SK-N-SH (cell line): ENCODE measurements at regions not wholly inside any gene's neighbourhood (a gene's known extent, or its start where the extent isn't known, plus 50 kb on each side); places are given as distances from the start of the nearest gene placed in this dataset.

ENCODE experiments used
- CTCF ChIA-PET: fragments of 300-600, 350-600 bp; formaldehyde crosslinking; extraction: SDS; loops from one replicate; lab custom pipeline; 2021; lab: Yijun Ruan, JAX
- POLR2A ChIA-PET: fragments of 350-600 bp; sonication (Branson Sonifier 250); formaldehyde crosslinking; extraction: SDS; loops from one replicate; lab custom pipeline; 2020; ENCODE audit warnings: antibody characterized with exemption, inconsistent platforms; lab: Yijun Ruan, JAX
- DNase-seq: peaks from one replicate; pipeline ENCODE4 v3.0.0; 2012
- H2AFZ ChIP-seq: fragments of 200-600 bp; sonication (generic); 2 replicates; pipeline ENCODE4 v1.8.1; 2016; ENCODE audit warnings: antibody characterized with exemption, mild to moderate bottlenecking, low read depth
- H3F3A ChIP-seq: fragments of 200-600 bp; sonication (generic); replicated peaks from 2 replicates; pipeline ENCODE3; 2016; ENCODE audit warnings: antibody characterized with exemption, mild to moderate bottlenecking; ENCODE audit not compliant: insufficient read depth
- H3K27ac ChIP-seq, 2 experiments: fragments of 200-500 bp in 1 of 2; fragments of 200-600 bp in 1 of 2; sonication (Bioruptor generic) in 1 of 2; sonication (generic), shearing (Covaris generic) in 1 of 2; 2 replicates each; pipeline versions ENCODE4 v1.5.1 to v1.6.1; 2014 to 2016; ENCODE audit warnings: low read depth in 2 of 2, inconsistent platforms in 1 of 2, low read length in 1 of 2, mild to moderate bottlenecking in 1 of 2, mixed read lengths in 1 of 2
- H3K27me3 ChIP-seq: fragments of 200-600 bp; sonication (generic), shearing (Covaris generic); 2 replicates; pipeline ENCODE4 v1.6.1; 2016; ENCODE audit warnings: mixed run types; ENCODE audit not compliant: insufficient read depth
- H3K36me3 ChIP-seq, 2 experiments: fragments of 200-500 bp in 1 of 2; fragments of 200-600 bp in 1 of 2; sonication (Bioruptor generic) in 1 of 2; sonication (generic) in 1 of 2; replicated peaks in 1 of 2; 2 replicates each; pipeline versions ENCODE3 to v1.5.1; 2014 to 2016; ENCODE audit warnings: low read length in 1 of 2, mild to moderate bottlenecking in 1 of 2; ENCODE audit not compliant: insufficient read depth in 2 of 2, control insufficient read depth in 1 of 2
- H3K4me1 ChIP-seq, 2 experiments: fragments of 200-500 bp in 1 of 2; fragments of 200-600 bp in 1 of 2; sonication (Bioruptor generic) in 1 of 2; sonication (generic), shearing (Covaris generic) in 1 of 2; 2 replicates each; pipeline versions ENCODE4 v1.5.1 to v1.6.1; 2014 to 2016; ENCODE audit warnings: low read depth in 1 of 2, low read length in 1 of 2, mixed run types in 1 of 2; ENCODE audit not compliant: insufficient read depth in 2 of 2, control insufficient read depth in 1 of 2
- H3K4me2 ChIP-seq: fragments of 200-600 bp; sonication (generic), shearing (Covaris generic); 2 replicates; pipeline ENCODE4 v1.6.1; 2017; ENCODE audit warnings: mixed run types
- H3K4me3 ChIP-seq, 2 experiments: fragments of 200-500 bp in 1 of 2; fragments of 200-600 bp in 1 of 2; sonication (Bioruptor generic) in 1 of 2; sonication (generic), shearing (Covaris generic) in 1 of 2; 2 replicates each; pipeline versions ENCODE4 v1.5.1 to v1.8.1; 2014 to 2016; ENCODE audit warnings: low read depth in 2 of 2, inconsistent platforms in 1 of 2, low read length in 1 of 2, mild to moderate bottlenecking in 1 of 2, mixed read lengths in 1 of 2, moderate library complexity in 1 of 2
- H3K79me2 ChIP-seq: fragments of 200-600 bp; sonication (generic); 2 replicates; pipeline ENCODE4 v1.8.1; 2017; ENCODE audit warnings: mild to moderate bottlenecking; ENCODE audit not compliant: insufficient read depth
- H3K9ac ChIP-seq: fragments of 200-600 bp; sonication (generic); 2 replicates; pipeline ENCODE4 v1.6.1; 2017; ENCODE audit warnings: mixed run types
- H3K9me2 ChIP-seq: fragments of 200-600 bp; sonication (generic); 2 replicates; pipeline ENCODE4 v1.6.1; 2017; ENCODE audit warnings: mixed run types
- H3K9me3 ChIP-seq: fragments of 200-600 bp; sonication (generic); 2 replicates; pipeline ENCODE4 v1.6.1; 2017; ENCODE audit warnings: mixed run types, mild to moderate bottlenecking, moderate library complexity
- H4K20me1 ChIP-seq: fragments of 200-600 bp; sonication (generic); 2 replicates; pipeline ENCODE4 v1.6.1; 2017; ENCODE audit warnings: mild to moderate bottlenecking, mixed run types; ENCODE audit not compliant: insufficient read depth
- EP300 ChIP-seq, 2 experiments: IDR thresholded peaks; 2 replicates each; pipeline versions ENCODE4 v1.4.0 to v1.6.1; 2012; ENCODE audit warnings: borderline replicate concordance in 1 of 2, low read depth in 1 of 2, low read length in 1 of 2
- FOXJ3 ChIP-seq: sonication (generic); formaldehyde crosslinking; IDR thresholded peaks from 2 replicates; pipeline ENCODE4 v1.5.1; 2020; ENCODE audit warnings: mild to moderate bottlenecking, missing genetic modification reagents
- GATA2 ChIP-seq: sonication (generic); formaldehyde crosslinking; IDR thresholded peaks from 2 replicates; pipeline ENCODE4 v1.5.0; 2020; ENCODE audit warnings: mild to moderate bottlenecking, missing genetic modification reagents
- JUND ChIP-seq: IDR thresholded peaks from 2 replicates; pipeline ENCODE4 v1.4.0; 2012
- MEF2A ChIP-seq: IDR thresholded peaks from 2 replicates; pipeline ENCODE4 v1.4.0; 2012; ENCODE audit warnings: low read depth, borderline replicate concordance
- MXI1 ChIP-seq: IDR thresholded peaks from 2 replicates; pipeline ENCODE4 v1.6.1; 2012; ENCODE audit warnings: mild to moderate bottlenecking, low read depth, low read length, improper control_type of control experiment
- NFIC ChIP-seq: IDR thresholded peaks from 2 replicates; pipeline ENCODE4 v1.4.0; 2012; ENCODE audit warnings: borderline replicate concordance
- NRF1 ChIP-seq: IDR thresholded peaks from 2 replicates; pipeline ENCODE4 v1.6.1; 2012; ENCODE audit warnings: low read depth, mild to moderate bottlenecking, low read length
- POLR2AphosphoS5 ChIP-seq: IDR thresholded peaks from 2 replicates; pipeline ENCODE4 v1.6.1; 2012; ENCODE audit warnings: low read depth, low read length
- RAD21 ChIP-seq: IDR thresholded peaks from 2 replicates; pipeline ENCODE4 v1.6.1; 2012; ENCODE audit warnings: mild to moderate bottlenecking, low read length
- RFX5 ChIP-seq: IDR thresholded peaks from 2 replicates; pipeline ENCODE4 v1.6.1; 2012; ENCODE audit warnings: mild to moderate bottlenecking, improper control_type of control experiment, low read length
- SIN3A ChIP-seq: IDR thresholded peaks from 2 replicates; pipeline ENCODE4 v1.6.1; 2012; ENCODE audit warnings: low read depth, mild to moderate bottlenecking, low read length, moderate library complexity, borderline replicate concordance
- TAF1 ChIP-seq: IDR thresholded peaks from 2 replicates; pipeline ENCODE4 v1.6.1; 2012; ENCODE audit warnings: low read depth, mild to moderate bottlenecking, low read length, moderate library complexity, borderline replicate concordance
- WGBS: methylation state at CpG from one replicate; pipeline ENCODE4 v1.1.6; 2017; ENCODE audit warnings: low lambda C conversion rate; 5-methylcytosine and 5-hydroxymethylcytosine counted together
- TF ChIP-seq, protein P1 (sequence below): IDR thresholded peaks from 2 replicates; pipeline ENCODE4 v1.6.1; 2012; ENCODE audit warnings: mild to moderate bottlenecking, low read depth, low read length, moderate library complexity
- TF ChIP-seq, protein P2 (sequence below): IDR thresholded peaks from 2 replicates; pipeline ENCODE4 v1.4.0; 2012; ENCODE audit warnings: low read depth
- TF ChIP-seq, protein P3 (sequence below): IDR thresholded peaks from 2 replicates; pipeline ENCODE4 v1.4.0; 2012; ENCODE audit warnings: low read depth, borderline replicate concordance
- TF ChIP-seq, protein P4 (sequence below): fragments of 200-600 bp; sonication (generic); IDR thresholded peaks from 2 replicates; pipeline ENCODE4 v1.6.1; 2017; ENCODE audit warnings: antibody characterized with exemption, mild to moderate bottlenecking, moderate library complexity
- TF ChIP-seq, protein P5 (sequence below): IDR thresholded peaks from 2 replicates; pipeline ENCODE4; 2012

DNA sequence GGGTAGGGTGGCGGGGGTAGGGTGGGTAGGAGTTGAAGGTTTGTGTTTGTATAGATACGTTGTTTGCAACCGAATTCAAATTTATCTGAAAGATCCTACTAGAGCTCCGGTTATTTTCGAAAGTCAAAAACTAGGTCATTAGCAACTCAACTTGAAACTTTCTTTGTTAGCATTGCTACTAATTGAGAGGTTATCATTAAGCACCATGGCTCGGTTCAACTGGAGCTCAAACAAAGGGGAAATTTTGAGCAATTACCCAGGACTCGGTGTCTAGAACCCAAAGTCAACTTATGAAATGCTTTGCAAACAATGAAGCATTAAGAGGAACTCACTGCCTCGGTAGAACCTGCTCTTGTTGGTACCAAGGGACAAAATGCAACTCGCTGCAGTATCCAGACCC lies 207.7 kb downstream of the BCAT1 start:
- no peaks in the 10 kb centered on the region for H3K36me3 ChIP-seq
- no peaks in the 10 kb centered on the region for H3K27me3 ChIP-seq
- WGBS, result 79% methylated on average over 9 of the region's 9 CpGs
- no peaks in the 10 kb centered on the region for H3K9me2 ChIP-seq
- H3K79me2 ChIP-seq, result no peaks in the 10 kb centered on the region
- H3K9ac ChIP-seq, result no peak overlapping the region
- H3K4me1 ChIP-seq, result no peaks in the 10 kb centered on the region
- no peak for TF ChIP-seq MEF2A
- TF ChIP-seq, protein P1, sequence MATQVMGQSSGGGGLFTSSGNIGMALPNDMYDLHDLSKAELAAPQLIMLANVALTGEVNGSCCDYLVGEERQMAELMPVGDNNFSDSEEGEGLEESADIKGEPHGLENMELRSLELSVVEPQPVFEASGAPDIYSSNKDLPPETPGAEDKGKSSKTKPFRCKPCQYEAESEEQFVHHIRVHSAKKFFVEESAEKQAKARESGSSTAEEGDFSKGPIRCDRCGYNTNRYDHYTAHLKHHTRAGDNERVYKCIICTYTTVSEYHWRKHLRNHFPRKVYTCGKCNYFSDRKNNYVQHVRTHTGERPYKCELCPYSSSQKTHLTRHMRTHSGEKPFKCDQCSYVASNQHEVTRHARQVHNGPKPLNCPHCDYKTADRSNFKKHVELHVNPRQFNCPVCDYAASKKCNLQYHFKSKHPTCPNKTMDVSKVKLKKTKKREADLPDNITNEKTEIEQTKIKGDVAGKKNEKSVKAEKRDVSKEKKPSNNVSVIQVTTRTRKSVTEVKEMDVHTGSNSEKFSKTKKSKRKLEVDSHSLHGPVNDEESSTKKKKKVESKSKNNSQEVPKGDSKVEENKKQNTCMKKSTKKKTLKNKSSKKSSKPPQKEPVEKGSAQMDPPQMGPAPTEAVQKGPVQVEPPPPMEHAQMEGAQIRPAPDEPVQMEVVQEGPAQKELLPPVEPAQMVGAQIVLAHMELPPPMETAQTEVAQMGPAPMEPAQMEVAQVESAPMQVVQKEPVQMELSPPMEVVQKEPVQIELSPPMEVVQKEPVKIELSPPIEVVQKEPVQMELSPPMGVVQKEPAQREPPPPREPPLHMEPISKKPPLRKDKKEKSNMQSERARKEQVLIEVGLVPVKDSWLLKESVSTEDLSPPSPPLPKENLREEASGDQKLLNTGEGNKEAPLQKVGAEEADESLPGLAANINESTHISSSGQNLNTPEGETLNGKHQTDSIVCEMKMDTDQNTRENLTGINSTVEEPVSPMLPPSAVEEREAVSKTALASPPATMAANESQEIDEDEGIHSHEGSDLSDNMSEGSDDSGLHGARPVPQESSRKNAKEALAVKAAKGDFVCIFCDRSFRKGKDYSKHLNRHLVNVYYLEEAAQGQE, result no peak
- TF ChIP-seq GATA2, result no peak
- no peak for TF ChIP-seq MXI1
- TF ChIP-seq RAD21, result no peak
- TF ChIP-seq FOXJ3 (CRISPR knock-in tag), result no peak
- no peak for TF ChIP-seq TAF1
- TF ChIP-seq NFIC, result no peak
- TF ChIP-seq RFX5, result no peak
- TF ChIP-seq, protein P2, sequence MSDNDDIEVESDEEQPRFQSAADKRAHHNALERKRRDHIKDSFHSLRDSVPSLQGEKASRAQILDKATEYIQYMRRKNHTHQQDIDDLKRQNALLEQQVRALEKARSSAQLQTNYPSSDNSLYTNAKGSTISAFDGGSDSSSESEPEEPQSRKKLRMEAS, result no peak
- no peak overlapping the region for H3K27ac ChIP-seq
- H2AFZ ChIP-seq, result no peak overlapping the region
- no peaks in the 10 kb centered on the region for H3K9me3 ChIP-seq
- no peak for DNase-seq
- POLR2A ChIA-PET, result no interaction called here
- H3F3A ChIP-seq, result no peaks in the 10 kb centered on the region
- H3K4me3 ChIP-seq, result no peak overlapping the region
- H3K4me2 ChIP-seq, result no peak overlapping the region
- H4K20me1 ChIP-seq, result no peaks in the 10 kb centered on the region
- CTCF ChIA-PET, result no interaction called here

DNA sequence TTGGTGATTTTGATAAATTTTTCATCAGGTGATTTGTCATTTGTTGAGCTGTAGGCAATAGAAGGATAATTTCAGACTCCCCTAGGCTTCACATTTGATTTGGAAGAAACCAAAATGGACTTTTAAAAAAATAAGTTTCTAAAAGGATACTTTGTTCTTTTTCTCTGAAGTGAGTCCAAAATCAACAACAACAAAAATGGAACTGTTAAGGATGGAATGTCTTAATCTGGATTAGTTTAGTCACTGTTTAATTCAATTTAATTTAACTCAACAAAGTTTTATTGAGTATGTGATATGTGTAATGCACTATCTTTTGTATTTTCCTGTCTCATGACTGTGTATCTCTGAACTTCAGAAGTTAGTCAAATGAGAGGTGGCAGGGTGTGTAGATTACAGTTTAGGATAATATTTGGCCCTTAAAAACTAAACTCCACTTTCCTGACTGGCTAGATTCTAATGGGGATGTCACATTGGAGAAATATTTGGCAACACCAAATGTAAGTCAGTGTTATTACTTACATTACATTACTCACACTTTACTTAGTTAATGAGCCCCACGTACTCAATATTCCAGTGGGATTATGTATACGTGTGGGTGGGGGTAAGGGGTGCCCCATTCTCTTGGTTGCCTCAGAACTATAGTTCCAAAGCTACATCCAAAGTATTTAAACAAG lies 209.7 kb downstream of the BCAT1 start:
- Histone ChIP-seq H3K36me3 (no peaks in the 10 kb centered on the region), H3K9ac (no peak overlapping the region), H3K4me2 (no peak overlapping the region), H2AFZ (no peak overlapping the region), H3K79me2 (no peaks in the 10 kb centered on the region), H4K20me1 (no peaks in the 10 kb centered on the region), H3K27ac (no peak overlapping the region), H3K4me1 (no peaks in the 10 kb centered on the region), H3K27me3 (no peaks in the 10 kb centered on the region), H3F3A (no peaks in the 10 kb centered on the region), H3K9me2 (no peaks in the 10 kb centered on the region), H3K4me3 (no peak overlapping the region), H3K9me3 (no peaks in the 10 kb centered on the region)
- DNase-seq, result no peak
- CTCF ChIA-PET, result no interaction called here
- WGBS, result 56% methylated on average over 2 of the region's 2 CpGs
- POLR2A ChIA-PET, result no interaction called here
- TF ChIP-seq POLR2AphosphoS5, result no peak
- TF ChIP-seq NRF1, result no peak
- TF ChIP-seq, protein P2, result no peak
- TF ChIP-seq, protein P3, sequence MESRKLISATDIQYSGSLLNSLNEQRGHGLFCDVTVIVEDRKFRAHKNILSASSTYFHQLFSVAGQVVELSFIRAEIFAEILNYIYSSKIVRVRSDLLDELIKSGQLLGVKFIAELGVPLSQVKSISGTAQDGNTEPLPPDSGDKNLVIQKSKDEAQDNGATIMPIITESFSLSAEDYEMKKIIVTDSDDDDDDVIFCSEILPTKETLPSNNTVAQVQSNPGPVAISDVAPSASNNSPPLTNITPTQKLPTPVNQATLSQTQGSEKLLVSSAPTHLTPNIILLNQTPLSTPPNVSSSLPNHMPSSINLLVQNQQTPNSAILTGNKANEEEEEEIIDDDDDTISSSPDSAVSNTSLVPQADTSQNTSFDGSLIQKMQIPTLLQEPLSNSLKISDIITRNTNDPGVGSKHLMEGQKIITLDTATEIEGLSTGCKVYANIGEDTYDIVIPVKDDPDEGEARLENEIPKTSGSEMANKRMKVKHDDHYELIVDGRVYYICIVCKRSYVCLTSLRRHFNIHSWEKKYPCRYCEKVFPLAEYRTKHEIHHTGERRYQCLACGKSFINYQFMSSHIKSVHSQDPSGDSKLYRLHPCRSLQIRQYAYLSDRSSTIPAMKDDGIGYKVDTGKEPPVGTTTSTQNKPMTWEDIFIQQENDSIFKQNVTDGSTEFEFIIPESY, result no peak
- TF ChIP-seq, protein P4, sequence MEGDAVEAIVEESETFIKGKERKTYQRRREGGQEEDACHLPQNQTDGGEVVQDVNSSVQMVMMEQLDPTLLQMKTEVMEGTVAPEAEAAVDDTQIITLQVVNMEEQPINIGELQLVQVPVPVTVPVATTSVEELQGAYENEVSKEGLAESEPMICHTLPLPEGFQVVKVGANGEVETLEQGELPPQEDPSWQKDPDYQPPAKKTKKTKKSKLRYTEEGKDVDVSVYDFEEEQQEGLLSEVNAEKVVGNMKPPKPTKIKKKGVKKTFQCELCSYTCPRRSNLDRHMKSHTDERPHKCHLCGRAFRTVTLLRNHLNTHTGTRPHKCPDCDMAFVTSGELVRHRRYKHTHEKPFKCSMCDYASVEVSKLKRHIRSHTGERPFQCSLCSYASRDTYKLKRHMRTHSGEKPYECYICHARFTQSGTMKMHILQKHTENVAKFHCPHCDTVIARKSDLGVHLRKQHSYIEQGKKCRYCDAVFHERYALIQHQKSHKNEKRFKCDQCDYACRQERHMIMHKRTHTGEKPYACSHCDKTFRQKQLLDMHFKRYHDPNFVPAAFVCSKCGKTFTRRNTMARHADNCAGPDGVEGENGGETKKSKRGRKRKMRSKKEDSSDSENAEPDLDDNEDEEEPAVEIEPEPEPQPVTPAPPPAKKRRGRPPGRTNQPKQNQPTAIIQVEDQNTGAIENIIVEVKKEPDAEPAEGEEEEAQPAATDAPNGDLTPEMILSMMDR, result no peak
- TF ChIP-seq FOXJ3 (CRISPR knock-in tag), result no peak
- TF ChIP-seq, protein P5, sequence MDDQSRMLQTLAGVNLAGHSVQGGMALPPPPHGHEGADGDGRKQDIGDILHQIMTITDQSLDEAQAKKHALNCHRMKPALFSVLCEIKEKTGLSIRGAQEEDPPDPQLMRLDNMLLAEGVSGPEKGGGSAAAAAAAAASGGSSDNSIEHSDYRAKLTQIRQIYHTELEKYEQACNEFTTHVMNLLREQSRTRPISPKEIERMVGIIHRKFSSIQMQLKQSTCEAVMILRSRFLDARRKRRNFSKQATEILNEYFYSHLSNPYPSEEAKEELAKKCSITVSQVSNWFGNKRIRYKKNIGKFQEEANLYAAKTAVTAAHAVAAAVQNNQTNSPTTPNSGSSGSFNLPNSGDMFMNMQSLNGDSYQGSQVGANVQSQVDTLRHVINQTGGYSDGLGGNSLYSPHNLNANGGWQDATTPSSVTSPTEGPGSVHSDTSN, result no peak
- no peak for TF ChIP-seq TAF1
- TF ChIP-seq RFX5, result no peak
- no peak for TF ChIP-seq JUND
- TF ChIP-seq RAD21, result no peak
- no peak for TF ChIP-seq SIN3A
- TF ChIP-seq EP300 (IDR thresholded peaks at IDR 0.05; ENCODE audit: borderline replicate concordance in 1 of 2, low read depth in 1 of 2, low read length in 1 of 2), result no peak
- no peak for TF ChIP-seq GATA2
- TF ChIP-seq MXI1, result no peak
